GM12878 (cell line): ENCODE measurements at regions not wholly inside any gene's neighbourhood (a gene's known extent, or its start where the extent isn't known, plus 50 kb on each side); places are given as distances from the start of the nearest gene placed in this dataset.
"Not testable (repeated sequence)": the region's sequence is repeated elsewhere in the genome, so short reads cannot be mapped to it uniquely, and the experiment has no call there.

Experiments used
- CTCF ChIP-seq, 3 experiments: IDR thresholded peaks in 2 of 3; conservative IDR thresholded peaks in 1 of 3; 2 replicates each; pipeline ENCODE4 v1.5.1; 2011; ENCODE audit warnings: low read depth in 3 of 3, low read length in 3 of 3, mild to moderate bottlenecking in 3 of 3, control low read depth in 2 of 3, moderate library complexity in 2 of 3, inconsistent platforms in 1 of 3, mixed read lengths in 1 of 3; ENCODE audit not compliant: control insufficient read depth in 2 of 3, insufficient read depth in 1 of 3; ENCODE audit errors: extremely low read depth in 1 of 3
- EP300 ChIP-seq, 2 experiments: fragments of 150-350 bp in 1 of 2; IDR thresholded peaks; 2 replicates each; pipeline ENCODE4 v1.6.1; 2011 to 2012; ENCODE audit warnings: low read depth in 2 of 2, low read length in 2 of 2, borderline replicate concordance in 1 of 2, improper control_type of control experiment in 1 of 2, inconsistent platforms in 1 of 2; ENCODE audit not compliant: control insufficient read depth in 1 of 2
- JUND ChIP-seq: IDR thresholded peaks from 2 replicates; pipeline ENCODE4 v1.6.1; 2012; ENCODE audit warnings: low read depth, mild to moderate bottlenecking, low read length, improper control_type of control experiment, moderate library complexity
- KAT2A ChIP-seq: conservative IDR thresholded peaks from 2 replicates; pipeline ENCODE4 v1.6.1; 2011; ENCODE audit warnings: low read depth, low read length; ENCODE audit not compliant: control insufficient read depth
- KDM1A ChIP-seq: fragments of 200-600 bp; sonication (generic); IDR thresholded peaks from 2 replicates; pipeline ENCODE4 v1.6.1; 2016; ENCODE audit warnings: borderline replicate concordance
- POLR2A ChIP-seq: IDR thresholded peaks from 2 replicates; pipeline ENCODE4 v1.6.1; 2011; ENCODE audit warnings: low read depth, mild to moderate bottlenecking, low read length
- PRDM15 ChIP-seq: fragments of 450-650 bp; formaldehyde crosslinking; IDR thresholded peaks from 2 replicates; pipeline ENCODE4 v1.4.0; 2020; ENCODE audit warnings: mild to moderate bottlenecking, moderate library complexity
- RAD51 ChIP-seq: fragments of 450-650 bp; IDR thresholded peaks from 2 replicates; pipeline ENCODE4 v1.6.1; 2016; ENCODE audit warnings: moderate library complexity, mild to moderate bottlenecking, inconsistent platforms
- SIN3A ChIP-seq: IDR thresholded peaks from 2 replicates; pipeline ENCODE4 v1.6.1; 2012; ENCODE audit warnings: low read depth, low read length, improper control_type of control experiment
- TCF7 ChIP-seq: IDR thresholded peaks from 2 replicates; pipeline ENCODE4 v1.6.1; 2014; ENCODE audit warnings: antibody characterized with exemption, borderline replicate concordance

- TF ChIP-seq TCF7; JUND; POLR2A; CTCF (IDR thresholded peaks at IDR 0.05 in 2 of 3, conservative IDR thresholded peaks at IDR 0.05 in 1 of 3; ENCODE audit: control insufficient read depth in 2 of 3, extremely low read depth in 1 of 3, insufficient read depth in 1 of 3, low read depth in 3 of 3, low read length in 3 of 3); PRDM15 (CRISPR knock-in tag); RAD51; KDM1A; KAT2A; SIN3A; EP300 (IDR thresholded peaks at IDR 0.05; ENCODE audit: borderline replicate concordance in 1 of 2, control insufficient read depth in 1 of 2, low read depth in 2 of 2, low read length in 2 of 2): not testable (repeated sequence)
These were observed 2025.4 kb downstream of the OLFM4 start for GRCh38 chr13:55053891-55054550.
